Thoracic aorta (tissue), 2 donors: ENCODE measurements at regions not wholly inside any gene's neighbourhood (a gene's known extent, or its start where the extent isn't known, plus 50 kb on each side); places are given as distances from the start of the nearest gene placed in this dataset.

Experiments
- ATAC-seq: fragments of 150-250 bp; one replicate; pipeline ENCODE4 v1.8.0; 2017; ENCODE audit warnings: low read depth; ENCODE audit not compliant: insufficient number of reproducible peaks, low FRiP score
- DNase-seq: peaks from one replicate; pipeline ENCODE4 v3.0.0-alpha.2; 2020; ENCODE audit warnings: low spot score
- H3K27ac ChIP-seq, 2 donors: fragments of 200-600 bp; sonication (generic); 1 replicate in 1 of 2; 2 replicates in 1 of 2; pipeline ENCODE4 v1.5.1; 2016; ENCODE audit warnings: mild to moderate bottlenecking in 2 of 2, moderate library complexity in 2 of 2
- H3K27me3 ChIP-seq: fragments of 200-600 bp; sonication (generic); replicated peaks from 2 replicates; pipeline ENCODE4 v1.6.0; 2016; ENCODE audit warnings: mild to moderate bottlenecking; ENCODE audit not compliant: insufficient read depth
- H3K36me3 ChIP-seq: fragments of 200-600 bp; sonication (generic); one replicate; pipeline ENCODE4 v1.5.1; 2016
- H3K4me1 ChIP-seq, 2 donors: fragments of 200-600 bp; sonication (generic); 1 replicate in 1 of 2; 2 replicates in 1 of 2; pipeline versions ENCODE4 v1.5.1 to v1.6.0; 2016; ENCODE audit warnings: low read depth in 2 of 2, mild to moderate bottlenecking in 1 of 2; ENCODE audit not compliant: control insufficient read depth in 1 of 2
- H3K4me3 ChIP-seq: fragments of 200-600 bp; sonication (generic); 2 replicates; pipeline ENCODE4 v1.5.1; 2016; ENCODE audit warnings: mild to moderate bottlenecking
- H3K9me3 ChIP-seq: fragments of 200-600 bp; sonication (generic); 2 replicates; pipeline ENCODE4 v1.5.1; 2016
- CTCF ChIP-seq: fragments of 200-600 bp; sonication (generic); IDR thresholded peaks from one replicate; pipeline ENCODE4 v1.5.1; 2019; ENCODE audit warnings: antibody characterized with exemption

GRCh38 chr1:65066419-65066765 is 81.6 kb upstream of the AK4 start:
- H3K36me3 ChIP-seq = peaks cover 3% of the 10 kb centered on the region
- ATAC-seq = no peak
- H3K4me1 ChIP-seq = peaks cover 27 to 46% of the 10 kb centered on the region in 2 donors
- H3K27me3 ChIP-seq = no peaks in the 10 kb centered on the region
- H3K27ac ChIP-seq = peak overlapping the region; percentile 93 to 95
- no peak for TF ChIP-seq CTCF
- H3K9me3 ChIP-seq = no peaks in the 10 kb centered on the region
- DNase-seq = no peak
- H3K4me3 ChIP-seq = peak overlapping the region; percentile 83

DNA sequence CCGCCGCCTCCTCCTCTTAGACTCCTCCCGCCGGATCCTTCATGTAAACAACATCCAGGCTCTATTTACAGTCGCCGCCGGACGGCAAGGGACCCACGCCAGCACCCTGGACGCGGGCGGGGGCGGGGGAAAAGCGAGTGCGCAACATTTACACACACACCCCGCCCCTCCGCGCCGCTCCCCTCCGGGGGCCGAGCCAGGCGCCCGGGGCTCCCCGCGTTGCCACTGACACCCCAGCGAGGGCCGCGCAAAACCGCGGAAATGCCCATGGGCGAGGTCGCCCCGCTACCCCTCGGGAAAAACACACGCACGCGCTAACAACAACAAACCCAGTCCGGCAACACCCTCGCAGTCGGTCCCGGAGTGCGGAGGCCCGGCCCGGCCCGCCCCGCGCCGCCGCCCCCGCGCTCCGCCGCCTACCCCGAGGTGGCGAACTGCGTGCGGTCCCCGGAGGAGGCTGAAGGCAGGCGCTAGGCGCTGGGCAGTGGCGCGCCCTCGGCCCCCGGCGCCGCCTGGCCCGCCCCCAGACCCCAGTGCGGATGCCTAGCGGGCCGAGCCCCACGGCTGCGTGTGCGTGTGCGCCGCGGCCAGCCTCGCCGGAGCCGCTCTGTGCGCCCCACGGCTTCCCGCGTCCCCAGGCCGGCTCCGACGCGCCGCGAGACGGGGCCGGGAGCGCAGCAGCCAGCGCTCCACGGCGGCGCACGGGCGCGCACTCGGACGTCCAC is 81.1 kb upstream of the AK4 start:
- Histone ChIP-seq H3K4me3 (peak overlapping the region; percentile 83), H3K36me3 (peaks cover 3% of the 10 kb centered on the region), H3K9me3 (no peaks in the 10 kb centered on the region), H3K27ac (peak overlapping the region; percentile 93 to 95), H3K27me3 (no peaks in the 10 kb centered on the region), H3K4me1 (peaks cover 27 to 46% of the 10 kb centered on the region in 2 donors)
- TF ChIP-seq CTCF = no peak
- ATAC-seq (peak; percentile 84), DNase-seq (peak; percentile 88)

DNA sequence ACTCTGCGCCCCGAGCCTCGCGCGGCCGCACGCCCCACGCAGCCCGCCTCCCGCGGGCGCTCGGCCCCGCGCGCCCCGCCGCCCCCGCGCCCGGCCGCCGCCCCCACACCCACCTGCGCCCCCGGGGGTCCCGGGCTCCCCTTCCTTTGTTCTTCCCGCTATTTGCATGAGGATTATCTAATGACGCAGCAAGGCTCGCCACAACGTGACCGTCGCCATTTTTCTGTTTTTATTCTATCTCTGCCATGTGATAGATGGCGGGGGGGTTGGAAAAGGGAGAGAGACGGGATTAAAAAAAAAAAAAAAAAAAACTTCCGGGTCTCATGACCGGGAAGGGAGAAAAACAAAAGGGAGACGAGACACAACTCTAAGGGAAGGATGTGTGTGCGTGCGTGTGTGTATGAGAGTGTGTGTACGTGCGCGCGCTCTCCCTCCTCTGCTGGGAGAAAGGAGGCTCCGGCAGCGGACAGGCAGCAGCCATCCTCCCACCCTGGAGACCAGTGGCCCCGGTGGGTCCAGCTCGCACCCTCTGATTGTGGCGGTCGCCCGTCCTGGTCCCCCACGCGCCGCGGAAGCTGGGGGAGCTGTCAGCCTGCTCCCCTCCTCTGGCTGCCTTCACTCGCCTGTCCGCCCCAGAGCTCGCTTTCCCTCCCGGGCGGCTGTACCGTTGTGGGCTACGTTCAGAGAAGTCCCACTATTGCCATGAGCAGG is 80.4 kb upstream of the AK4 start:
- H3K4me1 ChIP-seq = peaks cover 23 to 39% of the 10 kb centered on the region in 2 donors
- ATAC-seq (peak; percentile 56), DNase-seq (peak; percentile 66)
- peak overlapping the region; percentile 83 for H3K4me3 ChIP-seq
- peaks cover 3% of the 10 kb centered on the region for H3K36me3 ChIP-seq
- TF ChIP-seq CTCF = no peak
- no peaks in the 10 kb centered on the region for H3K9me3 ChIP-seq
- peak overlapping the region; percentile 93 to 95 for H3K27ac ChIP-seq
- no peaks in the 10 kb centered on the region for H3K27me3 ChIP-seq

- DNase-seq (no peak), ATAC-seq (no peak)
- Histone ChIP-seq H3K27me3 (no peaks in the 10 kb centered on the region), H3K9me3 (no peaks in the 10 kb centered on the region), H3K4me3 (peak overlapping the region; percentile 83), H3K36me3 (peaks cover 3% of the 10 kb centered on the region), H3K27ac (peak overlapping the region; percentile 93 to 95), H3K4me1 (peaks cover 17 to 31% of the 10 kb centered on the region in 2 donors)
- TF ChIP-seq CTCF = no peak
Observed at GRCh38 chr1:65068202-65069010, 79.6 kb upstream of the AK4 start.
